Natural killer cell (primary cell): ENCODE measurements at regions not wholly inside any gene's neighbourhood (a gene's known extent, or its start where the extent isn't known, plus 50 kb on each side); places are given as distances from the start of the nearest gene placed in this dataset.

Experiments
- ATAC-seq, 3 donors: fragments of 150-1000 bp in 2 of 3; fragments of 200-7000 bp in 1 of 3; cut with Tn5 transposase; 1 replicate in 1 of 3; 2 replicates in 2 of 3; pipeline ENCODE4 v1.10.0; 2021; ENCODE audit warnings: mild to moderate bottlenecking in 2 of 3, moderate library complexity in 2 of 3
- DNase-seq, 2 donors: peaks; one replicate each; pipeline versions ENCODE4 v3.0.0 to v3.0.0-alpha.2; 2013 to 2021; ENCODE audit warnings: mixed read lengths in 1 of 2
- H3K27ac ChIP-seq: one replicate; pipeline ENCODE4 v1.5.1; 2013; ENCODE audit warnings: mild to moderate bottlenecking, low read length
- H3K27me3 ChIP-seq: one replicate; pipeline ENCODE4 v1.6.1; 2013; ENCODE audit warnings: low read length; ENCODE audit not compliant: control insufficient read depth, insufficient read depth
- H3K36me3 ChIP-seq: one replicate; pipeline ENCODE4 v1.6.1; 2013; ENCODE audit warnings: low read length; ENCODE audit not compliant: control insufficient read depth, insufficient read depth
- H3K4me1 ChIP-seq: one replicate; pipeline ENCODE4 v1.6.1; 2013; ENCODE audit warnings: low read length; ENCODE audit not compliant: control insufficient read depth, insufficient read depth
- H3K4me3 ChIP-seq: one replicate; pipeline ENCODE4 v1.5.1; 2013; ENCODE audit warnings: low read length
- H3K9me3 ChIP-seq: one replicate; pipeline ENCODE4 v1.6.1; 2013; ENCODE audit warnings: low read length; ENCODE audit not compliant: control insufficient read depth, insufficient read depth
- H3K27ac Mint-ChIP-seq, 2 donors: one replicate each; pipeline ENCODE4 v1.8.0; 2022; ENCODE audit warnings: mild to moderate bottlenecking in 2 of 2, mixed read lengths in 2 of 2, moderate library complexity in 1 of 2
- H3K27me3 Mint-ChIP-seq, 2 donors: one replicate each; pipeline ENCODE4 v1.8.0; 2022; ENCODE audit warnings: low read depth in 2 of 2, mixed read lengths in 2 of 2
- H3K36me3 Mint-ChIP-seq: one replicate; pipeline ENCODE4 v1.8.0; 2022; ENCODE audit warnings: mixed read lengths
- H3K4me1 Mint-ChIP-seq, 2 donors: one replicate each; pipeline ENCODE4 v1.8.0; 2022; ENCODE audit warnings: mixed read lengths in 2 of 2
- H3K4me3 Mint-ChIP-seq: one replicate; pipeline ENCODE4 v1.8.0; 2022; ENCODE audit warnings: mild to moderate bottlenecking, moderate library complexity, mixed read lengths
- H3K9me3 Mint-ChIP-seq, 2 donors: one replicate each; pipeline ENCODE4 v1.8.0; 2022; ENCODE audit warnings: mixed read lengths in 2 of 2
- WGBS: methylation state at CpG from one replicate; pipeline ENCODE4 v1.1.7; 2013; ENCODE audit warnings: missing lambda C conversion rate; ENCODE audit not compliant: insufficient coverage; 5-methylcytosine and 5-hydroxymethylcytosine counted together
- intact Hi-C: fragments of 100-400 bp; cut with micrococcal nuclease; formaldehyde crosslinking; loops from one replicate; pipeline ENCODE4 v1.14.2; 2022
- TF ChIP-seq, protein P1 (sequence below): fragments of 200-600 bp; IDR thresholded peaks from one replicate; pipeline ENCODE4 v1.8.0; 2022; ENCODE audit warnings: antibody characterized with exemption

DNA sequence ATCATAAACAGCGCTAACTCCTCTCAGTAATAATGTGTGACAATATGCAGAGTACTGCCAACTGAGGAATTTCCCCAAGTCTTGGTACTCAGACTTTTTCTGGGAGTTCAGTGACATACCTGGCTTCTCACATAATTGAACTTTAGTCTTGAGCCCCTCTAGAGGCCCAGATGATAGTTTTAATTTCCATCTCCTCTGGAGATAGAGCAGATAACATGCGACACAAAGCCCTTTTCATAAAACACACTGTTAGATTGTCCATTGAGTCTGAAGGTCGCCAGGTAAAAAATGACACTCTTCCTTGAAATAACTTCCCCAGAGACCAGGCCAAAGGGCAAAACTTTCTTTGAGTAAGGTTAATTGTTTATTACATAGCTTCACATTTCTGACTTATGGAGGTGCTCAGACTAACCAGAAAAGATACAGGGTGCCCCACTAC, 476.0 kb downstream of the RASEF start:
- intact Hi-C loops: loop anchor here (5.0 kb wide), 1 partner anchor 190 kb away; no protein-coding TSS in a partner anchor
- Mint-ChIP-seq H3K4me3 (no peak overlapping the region), H3K4me1 (no peaks in the 10 kb centered on the region), H3K36me3 (no peaks in the 10 kb centered on the region), H3K9me3 (peaks cover 7% of the 10 kb centered on the region in 2 donors), H3K27ac (no peak overlapping the region), H3K27me3 (no peaks in the 10 kb centered on the region)
- no peaks in the 10 kb centered on the region for H3K36me3 ChIP-seq
- no peaks in the 10 kb centered on the region for H3K27me3 ChIP-seq
- no peaks in the 10 kb centered on the region for H3K9me3 ChIP-seq
- H3K4me1 ChIP-seq: no peaks in the 10 kb centered on the region
- TF ChIP-seq, protein P1, sequence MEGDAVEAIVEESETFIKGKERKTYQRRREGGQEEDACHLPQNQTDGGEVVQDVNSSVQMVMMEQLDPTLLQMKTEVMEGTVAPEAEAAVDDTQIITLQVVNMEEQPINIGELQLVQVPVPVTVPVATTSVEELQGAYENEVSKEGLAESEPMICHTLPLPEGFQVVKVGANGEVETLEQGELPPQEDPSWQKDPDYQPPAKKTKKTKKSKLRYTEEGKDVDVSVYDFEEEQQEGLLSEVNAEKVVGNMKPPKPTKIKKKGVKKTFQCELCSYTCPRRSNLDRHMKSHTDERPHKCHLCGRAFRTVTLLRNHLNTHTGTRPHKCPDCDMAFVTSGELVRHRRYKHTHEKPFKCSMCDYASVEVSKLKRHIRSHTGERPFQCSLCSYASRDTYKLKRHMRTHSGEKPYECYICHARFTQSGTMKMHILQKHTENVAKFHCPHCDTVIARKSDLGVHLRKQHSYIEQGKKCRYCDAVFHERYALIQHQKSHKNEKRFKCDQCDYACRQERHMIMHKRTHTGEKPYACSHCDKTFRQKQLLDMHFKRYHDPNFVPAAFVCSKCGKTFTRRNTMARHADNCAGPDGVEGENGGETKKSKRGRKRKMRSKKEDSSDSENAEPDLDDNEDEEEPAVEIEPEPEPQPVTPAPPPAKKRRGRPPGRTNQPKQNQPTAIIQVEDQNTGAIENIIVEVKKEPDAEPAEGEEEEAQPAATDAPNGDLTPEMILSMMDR: no peak
- no peak overlapping the region for H3K27ac ChIP-seq
- H3K4me3 ChIP-seq: no peak overlapping the region
- DNase-seq (no peak), ATAC-seq (no peak)
- WGBS: 84% methylated on average over 2 of the region's 3 CpGs

DNA sequence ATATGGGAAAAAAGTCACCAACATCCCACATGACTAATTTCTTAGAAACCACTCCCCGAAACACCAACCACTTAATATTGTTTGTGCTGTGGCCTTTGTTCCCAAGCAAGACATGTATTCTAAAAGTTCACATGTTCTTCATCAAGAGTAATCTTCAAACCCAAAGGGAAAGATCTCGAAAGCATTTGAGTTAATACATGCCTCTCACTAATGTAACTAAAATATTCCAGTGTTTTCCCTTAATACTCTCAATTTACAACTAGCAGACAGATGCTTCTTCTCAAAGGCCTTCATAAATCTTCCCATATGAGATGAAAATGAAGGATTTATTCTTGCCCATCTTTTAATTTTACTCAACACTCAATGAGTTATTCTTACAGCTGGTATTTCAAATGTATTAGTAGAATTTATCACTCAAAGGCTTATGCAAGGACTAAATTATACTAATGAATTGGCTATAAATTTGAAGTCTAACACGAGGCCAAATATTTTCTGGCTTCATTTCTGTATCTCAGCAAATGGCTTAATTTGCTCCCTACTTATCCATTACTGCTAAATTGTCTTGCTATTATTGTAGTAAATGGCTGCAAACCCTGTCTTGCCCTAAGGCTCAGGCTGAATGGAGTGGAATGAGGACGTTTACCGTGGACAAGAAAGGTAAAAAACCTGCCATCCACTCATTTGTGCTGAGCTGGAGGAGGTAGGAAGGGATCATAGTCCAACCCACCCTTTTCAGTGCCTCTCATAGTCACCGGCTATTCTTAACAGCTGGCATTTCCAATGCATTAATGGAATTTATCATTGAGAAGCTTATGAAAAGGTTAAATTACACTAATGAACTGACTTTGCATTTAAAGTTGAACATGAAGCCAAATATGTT, 474.4 kb downstream of the RASEF start:
- intact Hi-C loops: loop anchor here (5.0 kb wide), 1 partner anchor 191 kb away; no protein-coding TSS in a partner anchor
- H3K4me3 ChIP-seq: no peak overlapping the region
- no peaks in the 10 kb centered on the region for H3K27me3 ChIP-seq
- Mint-ChIP-seq H3K4me3 (no peak overlapping the region), H3K27me3 (no peaks in the 10 kb centered on the region), H3K27ac (no peak overlapping the region), H3K4me1 (peaks cover 0 to 5% of the 10 kb centered on the region in 2 donors), H3K9me3 (peaks cover 7 to 9% of the 10 kb centered on the region in 2 donors), H3K36me3 (no peaks in the 10 kb centered on the region)
- DNase-seq (no peak), ATAC-seq (no peak)
- no peaks in the 10 kb centered on the region for H3K9me3 ChIP-seq
- H3K36me3 ChIP-seq: no peaks in the 10 kb centered on the region
- TF ChIP-seq, protein P1: no peak
- WGBS: 93% methylated on average over 3 of the region's 6 CpGs
- H3K27ac ChIP-seq: no peak overlapping the region
- H3K4me1 ChIP-seq: no peaks in the 10 kb centered on the region

DNA sequence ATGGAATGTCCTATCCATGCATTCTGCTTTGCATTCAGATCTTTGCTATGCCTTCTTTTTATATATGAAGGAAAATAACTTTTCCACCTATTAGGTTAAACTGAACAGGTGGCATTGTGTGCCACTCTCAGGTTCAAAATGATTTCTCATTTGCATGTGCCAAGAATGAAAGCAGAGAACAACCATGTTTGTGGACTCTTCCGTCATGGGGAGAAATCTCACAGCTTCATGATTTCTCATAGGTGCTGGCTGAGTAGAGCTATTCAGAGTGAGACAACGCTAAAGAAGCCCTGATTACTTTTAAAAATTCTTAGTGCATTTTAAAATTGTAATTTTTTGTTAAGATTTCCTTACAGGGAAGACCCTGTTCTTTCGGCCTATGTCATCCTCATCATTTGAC, 472.1 kb downstream of the RASEF start:
- Mint-ChIP-seq H3K4me1 (peaks cover 0 to 6% of the 10 kb centered on the region in 2 donors), H3K36me3 (no peaks in the 10 kb centered on the region), H3K27ac (no peak overlapping the region), H3K4me3 (no peak overlapping the region), H3K9me3 (peaks cover 4 to 9% of the 10 kb centered on the region in 2 donors), H3K27me3 (no peaks in the 10 kb centered on the region)
- Histone ChIP-seq H3K4me3 (no peak overlapping the region), H3K4me1 (no peaks in the 10 kb centered on the region), H3K27ac (no peak overlapping the region), H3K9me3 (no peaks in the 10 kb centered on the region), H3K27me3 (no peaks in the 10 kb centered on the region), H3K36me3 (no peaks in the 10 kb centered on the region)
- TF ChIP-seq, protein P1: no peak
- no peak for ATAC-seq
- intact Hi-C loops: no loop called here
- DNase-seq: no peak
- WGBS: 87% methylated on average over 3 of the region's 3 CpGs
